HG03354 (cell line): ENCODE measurements at regions not wholly inside any gene's neighbourhood (a gene's known extent, or its start where the extent isn't known, plus 50 kb on each side); places are given as distances from the start of the nearest gene placed in this dataset.
"Not testable (repeated sequence)": the region's sequence is repeated elsewhere in the genome, so short reads cannot be mapped to it uniquely, and the experiment has no call there.

ENCODE experiments used
- ATAC-seq: cut with Tn5 transposase; IDR thresholded peaks from one replicate; pipeline ENCODE4 v1.9.1; 2021; ENCODE audit warnings: mild to moderate bottlenecking; ENCODE audit not compliant: unreplicated experiment, poor library complexity, severe bottlenecking

- ATAC-seq: no peak
These were observed 59.0 kb upstream of the ZNF469 start for GRCh38 chr16:88323546-88324330.

- no peak for ATAC-seq
These were observed 57.5 kb upstream of the ZNF469 start for GRCh38 chr16:88325087-88325750.

GRCh38 chr16:88325976-88326375, 56.8 kb upstream of the ZNF469 start:
- no peak for ATAC-seq

- no peak for ATAC-seq
These were observed 55.9 kb upstream of the ZNF469 start for GRCh38 chr16:88326611-88327485.

GRCh38 chr16:88327561-88328312, 55.0 kb upstream of the ZNF469 start:
- no peak for ATAC-seq

GRCh38 chr16:88328313-88328980, 54.3 kb upstream of the ZNF469 start:
- ATAC-seq: no peak

- no peak for ATAC-seq
These were observed 52.7 kb upstream of the ZNF469 start for GRCh38 chr16:88329726-88330700.

GRCh38 chr16:88330971-88331890, 51.5 kb upstream of the ZNF469 start:
- no peak for ATAC-seq

- ATAC-seq: no peak
These were observed 50.5 kb upstream of the ZNF469 start for GRCh38 chr16:88331989-88332920.

GRCh38 chr16:88332921-88333825, 49.6 kb upstream of the ZNF469 start:
- not testable (repeated sequence) for ATAC-seq
